PFSK-1 (cell line): ENCODE measurements at regions not wholly inside any gene's neighbourhood (a gene's known extent, or its start where the extent isn't known, plus 50 kb on each side); places are given as distances from the start of the nearest gene placed in this dataset.

ENCODE experiments used
- FOXP2 ChIP-seq: optimal IDR thresholded peaks from 2 replicates; pipeline ENCODE3; 2011; ENCODE audit warnings: borderline replicate concordance, control low read depth, inconsistent platforms; ENCODE audit not compliant: insufficient read depth; ENCODE audit errors: extremely low read length, extremely low read depth
- POLR2AphosphoS5 ChIP-seq: IDR thresholded peaks from 2 replicates; pipeline ENCODE4 v1.6.1; 2012; ENCODE audit warnings: low read depth, mild to moderate bottlenecking, control low read depth, low read length, moderate library complexity
- REST ChIP-seq, 2 experiments: IDR thresholded peaks; 2 replicates each; pipeline versions ENCODE4 v1.6.1 to v1.8.0; 2011 to 2012; ENCODE audit warnings: low read depth in 2 of 2, low read length in 2 of 2, control low read depth in 1 of 2, inconsistent platforms in 1 of 2, mild to moderate bottlenecking in 1 of 2, moderate library complexity in 1 of 2; ENCODE audit not compliant: insufficient read depth in 1 of 2
- SIN3A ChIP-seq: IDR thresholded peaks from 2 replicates; pipeline ENCODE4 v1.6.1; 2012; ENCODE audit warnings: mild to moderate bottlenecking, low read length, moderate library complexity, borderline replicate concordance; ENCODE audit not compliant: insufficient read depth
- TAF1 ChIP-seq: IDR thresholded peaks from 2 replicates; pipeline ENCODE4 v1.6.1; 2012; ENCODE audit warnings: low read length, control low read depth, borderline replicate concordance; ENCODE audit not compliant: insufficient read depth

- no peak for TF ChIP-seq REST (IDR thresholded peaks at IDR 0.05; ENCODE audit: insufficient read depth in 1 of 2, low read depth in 2 of 2, low read length in 2 of 2)
- no peak for TF ChIP-seq TAF1
- TF ChIP-seq POLR2AphosphoS5: no peak
- TF ChIP-seq SIN3A: no peak
- TF ChIP-seq FOXP2: no peak
These were observed 431.1 kb downstream of the DTWD2 start for GRCh38 chr5:118557251-118557661.

GRCh38 chr5:118556792-118557191 is 431.6 kb downstream of the DTWD2 start:
- no peak for TF ChIP-seq FOXP2
- no peak for TF ChIP-seq TAF1
- no peak for TF ChIP-seq POLR2AphosphoS5
- TF ChIP-seq REST (IDR thresholded peaks at IDR 0.05; ENCODE audit: insufficient read depth in 1 of 2, low read depth in 2 of 2, low read length in 2 of 2): no peak
- TF ChIP-seq SIN3A: no peak

- no peak for TF ChIP-seq TAF1
- TF ChIP-seq REST (IDR thresholded peaks at IDR 0.05; ENCODE audit: insufficient read depth in 1 of 2, low read depth in 2 of 2, low read length in 2 of 2): no peak
- no peak for TF ChIP-seq POLR2AphosphoS5
- no peak for TF ChIP-seq FOXP2
- no peak for TF ChIP-seq SIN3A
These were observed 432.6 kb downstream of the DTWD2 start for GRCh38 chr5:118555727-118556126.

GRCh38 chr5:118554981-118555380 is 433.4 kb downstream of the DTWD2 start:
- no peak for TF ChIP-seq FOXP2
- TF ChIP-seq REST (IDR thresholded peaks at IDR 0.05; ENCODE audit: insufficient read depth in 1 of 2, low read depth in 2 of 2, low read length in 2 of 2): no peak
- TF ChIP-seq TAF1: no peak
- no peak for TF ChIP-seq POLR2AphosphoS5
- TF ChIP-seq SIN3A: no peak

GRCh38 chr5:118554241-118554640 is 434.1 kb downstream of the DTWD2 start:
- TF ChIP-seq SIN3A (no peak), TAF1 (no peak)
